Testis (tissue), 2 donors: ENCODE measurements at regions not wholly inside any gene's neighbourhood (a gene's known extent, or its start where the extent isn't known, plus 50 kb on each side); places are given as distances from the start of the nearest gene placed in this dataset.

Experiments
- DNase-seq: peaks from one replicate; pipeline ENCODE4 v3.0.0-alpha.2; 2019
- H3K27ac ChIP-seq, 2 donors: fragments of 200-600 bp; sonication (generic); one replicate each; pipeline ENCODE4 v1.5.1; 2019
- H3K27me3 ChIP-seq: fragments of 200-600 bp; sonication (generic); one replicate; pipeline ENCODE4 v1.5.1; 2019
- H3K36me3 ChIP-seq: fragments of 200-600 bp; sonication (generic); one replicate; pipeline ENCODE4 v1.5.1; 2017; ENCODE audit warnings: low read depth; ENCODE audit errors: missing control alignments
- H3K4me1 ChIP-seq: fragments of 200-600 bp; sonication (generic); one replicate; pipeline ENCODE4 v1.5.1; 2019
- H3K4me3 ChIP-seq, 2 donors: fragments of 200-600 bp; sonication (generic); one replicate each; pipeline ENCODE4 v1.5.1; 2017 to 2019
- H3K9me3 ChIP-seq: fragments of 200-600 bp; sonication (generic); one replicate; pipeline ENCODE4 v1.5.1; 2017
- POLR2A ChIP-seq: fragments of 450-650 bp; IDR thresholded peaks from one replicate; pipeline ENCODE4 v1.6.1; 2017; ENCODE audit warnings: antibody characterized with exemption, mild to moderate bottlenecking, moderate library complexity
- WGBS, 2 donors: methylation state at CpG; one replicate each; pipeline ENCODE4 v1.1.5; 2018; 5-methylcytosine and 5-hydroxymethylcytosine counted together
- intact Hi-C: fragments of 100-400 bp; cut with DNase I; formaldehyde crosslinking; loops from one replicate; pipeline ENCODE4 v1.15.1; 2023; ENCODE audit warnings: low total_unique reads
- TF ChIP-seq, protein P1 (sequence below), 3 experiments: fragments of 450-650 bp in 2 of 3; fragments of 200-600 bp in 1 of 3; sonication (generic) in 1 of 3; IDR thresholded peaks; one replicate each; pipeline ENCODE4 v1.5.1; 2016 to 2019; ENCODE audit warnings: antibody characterized with exemption in 3 of 3, mild to moderate bottlenecking in 2 of 3, moderate library complexity in 1 of 3

DNA sequence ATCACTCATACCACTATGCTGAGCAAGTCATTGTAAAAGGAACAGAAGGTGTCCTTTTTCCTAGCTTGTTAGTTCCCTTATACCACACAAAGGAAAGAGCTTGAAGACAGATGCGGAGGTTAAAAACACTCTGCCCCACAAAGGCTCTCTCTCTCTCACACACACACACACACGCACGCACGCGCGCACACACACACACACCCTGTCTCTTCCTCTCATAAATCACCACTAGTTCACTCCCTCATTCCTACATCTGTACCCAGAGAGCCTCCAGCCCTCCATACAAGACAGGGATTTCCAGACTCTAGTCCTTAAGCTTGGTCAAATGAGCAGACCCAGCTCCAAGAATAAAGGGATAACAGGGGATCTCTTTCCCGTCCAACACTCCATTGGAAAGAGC, 120.1 kb upstream of the THBS1 start:
- H3K27ac ChIP-seq, result no peak overlapping the region
- H3K9me3 ChIP-seq, result no peaks in the 10 kb centered on the region
- DNase-seq, result no peak
- peaks cover 9% of the 10 kb centered on the region for H3K4me1 ChIP-seq
- H3K27me3 ChIP-seq, result no peaks in the 10 kb centered on the region
- H3K4me3 ChIP-seq, result no peak overlapping the region
- no peaks in the 10 kb centered on the region for H3K36me3 ChIP-seq
- no peak for TF ChIP-seq POLR2A
- TF ChIP-seq, protein P1, sequence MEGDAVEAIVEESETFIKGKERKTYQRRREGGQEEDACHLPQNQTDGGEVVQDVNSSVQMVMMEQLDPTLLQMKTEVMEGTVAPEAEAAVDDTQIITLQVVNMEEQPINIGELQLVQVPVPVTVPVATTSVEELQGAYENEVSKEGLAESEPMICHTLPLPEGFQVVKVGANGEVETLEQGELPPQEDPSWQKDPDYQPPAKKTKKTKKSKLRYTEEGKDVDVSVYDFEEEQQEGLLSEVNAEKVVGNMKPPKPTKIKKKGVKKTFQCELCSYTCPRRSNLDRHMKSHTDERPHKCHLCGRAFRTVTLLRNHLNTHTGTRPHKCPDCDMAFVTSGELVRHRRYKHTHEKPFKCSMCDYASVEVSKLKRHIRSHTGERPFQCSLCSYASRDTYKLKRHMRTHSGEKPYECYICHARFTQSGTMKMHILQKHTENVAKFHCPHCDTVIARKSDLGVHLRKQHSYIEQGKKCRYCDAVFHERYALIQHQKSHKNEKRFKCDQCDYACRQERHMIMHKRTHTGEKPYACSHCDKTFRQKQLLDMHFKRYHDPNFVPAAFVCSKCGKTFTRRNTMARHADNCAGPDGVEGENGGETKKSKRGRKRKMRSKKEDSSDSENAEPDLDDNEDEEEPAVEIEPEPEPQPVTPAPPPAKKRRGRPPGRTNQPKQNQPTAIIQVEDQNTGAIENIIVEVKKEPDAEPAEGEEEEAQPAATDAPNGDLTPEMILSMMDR (IDR thresholded peaks at IDR 0.05), result no peak
- intact Hi-C loops, result no loop called here
- 74 to 84% methylated on average over 7 of the region's 7 CpGs for WGBS, 2 donors

GRCh38 chr15:39461536-39462130, 119.2 kb upstream of the THBS1 start:
- intact Hi-C loops, result no loop called here
- DNase-seq, result peak; percentile 76
- Histone ChIP-seq H3K27me3 (no peaks in the 10 kb centered on the region), H3K36me3 (no peaks in the 10 kb centered on the region), H3K4me1 (peaks cover 9% of the 10 kb centered on the region), H3K9me3 (no peaks in the 10 kb centered on the region), H3K4me3 (no peak overlapping the region), H3K27ac (no peak overlapping the region)
- 25 to 38% methylated on average over 2 of the region's 2 CpGs for WGBS, 2 donors
- TF ChIP-seq, protein P1 (IDR thresholded peaks at IDR 0.05), result no peak
- no peak for TF ChIP-seq POLR2A

- Histone ChIP-seq H3K9me3 (no peaks in the 10 kb centered on the region), H3K4me1 (peaks cover 9% of the 10 kb centered on the region), H3K27ac (no peak overlapping the region), H3K36me3 (no peaks in the 10 kb centered on the region), H3K27me3 (no peaks in the 10 kb centered on the region), H3K4me3 (no peak overlapping the region)
- WGBS, 2 donors, result 91 to 94% methylated on average over 1 of the region's 1 CpG
- TF ChIP-seq, protein P1 (IDR thresholded peaks at IDR 0.05), result no peak
- intact Hi-C loops, result no loop called here
- no peak for DNase-seq
These were observed 118.2 kb upstream of the THBS1 start for GRCh38 chr15:39462691-39463090.

- no peak overlapping the region for H3K27ac ChIP-seq
- H3K27me3 ChIP-seq, result no peaks in the 10 kb centered on the region
- DNase-seq, result no peak
- 75 to 76% methylated on average over 8 of the region's 8 CpGs for WGBS, 2 donors
- H3K36me3 ChIP-seq, result no peaks in the 10 kb centered on the region
- no peak overlapping the region for H3K4me3 ChIP-seq
- peaks cover 9% of the 10 kb centered on the region for H3K4me1 ChIP-seq
- intact Hi-C loops, result no loop called here
- no peaks in the 10 kb centered on the region for H3K9me3 ChIP-seq
- TF ChIP-seq, protein P1 (IDR thresholded peaks at IDR 0.05), result no peak
- TF ChIP-seq POLR2A, result no peak
These were observed 114.8 kb upstream of the THBS1 start for GRCh38 chr15:39465843-39466749.
